Ovary (tissue), 1 donor: ENCODE measurements at regions not wholly inside any gene's neighbourhood (a gene's known extent, or its start where the extent isn't known, plus 50 kb on each side); places are given as distances from the start of the nearest gene placed in this dataset.

ENCODE experiments used
- EP300 ChIP-seq: sonication (generic); formaldehyde crosslinking; IDR thresholded peaks from one replicate; pipeline ENCODE4 v1.6.1; 2017; ENCODE audit warnings: antibody characterized with exemption
- POLR2A ChIP-seq: fragments of 450-650 bp; IDR thresholded peaks from one replicate; pipeline ENCODE4 v1.6.1; 2017; ENCODE audit warnings: antibody characterized with exemption, mild to moderate bottlenecking, moderate library complexity

GRCh38 chr7:47039089-47039648, 542.7 kb downstream of the TNS3 start:
- TF ChIP-seq EP300 = no peak
- no peak for TF ChIP-seq POLR2A
